Hepatocyte (in vitro differentiated cells): ENCODE measurements at regions not wholly inside any gene's neighbourhood (a gene's known extent, or its start where the extent isn't known, plus 50 kb on each side); places are given as distances from the start of the nearest gene placed in this dataset.

ENCODE experiments used
- DNase-seq: peaks from one replicate; pipeline ENCODE4 v3.0.0-alpha.2; 2016; ENCODE audit warnings: low spot score
- H2AFZ ChIP-seq: fragments of 200-600 bp; sonication (generic); 2 replicates; pipeline ENCODE4 v1.6.0; 2016; ENCODE audit warnings: antibody characterized with exemption, mild to moderate bottlenecking
- H3K27ac ChIP-seq: fragments of 200-600 bp; sonication (generic); 2 replicates; pipeline ENCODE4 v1.5.1; 2016; ENCODE audit warnings: mild to moderate bottlenecking
- H3K27me3 ChIP-seq: fragments of 200-600 bp; sonication (generic); 2 replicates; pipeline ENCODE4 v1.6.1; 2016
- H3K36me3 ChIP-seq: fragments of 200-600 bp; sonication (generic); replicated peaks from 2 replicates; pipeline ENCODE4 v1.5.1; 2016; ENCODE audit warnings: low read depth; ENCODE audit not compliant: insufficient read depth
- H3K4me1 ChIP-seq: fragments of 200-600 bp; sonication (generic); 2 replicates; pipeline ENCODE4 v1.5.1; 2016; ENCODE audit warnings: mild to moderate bottlenecking, moderate library complexity; ENCODE audit not compliant: insufficient read depth
- H3K4me2 ChIP-seq: fragments of 200-600 bp; sonication (generic); 2 replicates; pipeline ENCODE4 v1.6.0; 2016
- H3K4me3 ChIP-seq: fragments of 200-600 bp; sonication (generic); 2 replicates; pipeline ENCODE4 v1.5.1; 2016; ENCODE audit warnings: mild to moderate bottlenecking
- H3K79me2 ChIP-seq: fragments of 200-600 bp; sonication (generic); 2 replicates; pipeline ENCODE4 v1.6.0; 2017; ENCODE audit warnings: mild to moderate bottlenecking
- H3K9me2 ChIP-seq: fragments of 200-600 bp; sonication (generic); replicated peaks from 2 replicates; pipeline ENCODE4 v1.6.0; 2017; ENCODE audit warnings: mild to moderate bottlenecking; ENCODE audit not compliant: insufficient read depth
- H3K9me3 ChIP-seq: fragments of 200-600 bp; sonication (generic); 2 replicates; pipeline ENCODE4 v1.5.1; 2016; ENCODE audit warnings: low read depth, mild to moderate bottlenecking
- H4K20me1 ChIP-seq: fragments of 200-600 bp; sonication (generic); 2 replicates; pipeline ENCODE4 v1.6.0; 2016; ENCODE audit warnings: mild to moderate bottlenecking; ENCODE audit not compliant: insufficient read depth, poor library complexity, severe bottlenecking
- EZH2 ChIP-seq: fragments of 200-600 bp; sonication (generic); IDR thresholded peaks from 2 replicates; pipeline ENCODE4 v1.6.1; 2016; ENCODE audit warnings: antibody characterized with exemption, mild to moderate bottlenecking, borderline replicate concordance
- EZH2phosphoT487 ChIP-seq: fragments of 200-600 bp; sonication (generic); IDR thresholded peaks from one replicate; pipeline ENCODE4 v1.6.1; 2018; ENCODE audit warnings: antibody characterized with exemption, mild to moderate bottlenecking, low read depth, moderate library complexity; ENCODE audit not compliant: unreplicated experiment, severe bottlenecking
- WGBS: methylation state at CpG from one replicate; pipeline ENCODE4 v1.1.6; 2016; ENCODE audit warnings: low lambda C conversion rate; ENCODE audit errors: missing lambda C conversion rate; 5-methylcytosine and 5-hydroxymethylcytosine counted together
- TF ChIP-seq, protein P1 (sequence below): fragments of 200-600 bp; sonication (generic); IDR thresholded peaks from 2 replicates; pipeline ENCODE4 v1.5.1; 2016; ENCODE audit warnings: antibody characterized with exemption, mild to moderate bottlenecking; ENCODE audit not compliant: poor library complexity

DNA sequence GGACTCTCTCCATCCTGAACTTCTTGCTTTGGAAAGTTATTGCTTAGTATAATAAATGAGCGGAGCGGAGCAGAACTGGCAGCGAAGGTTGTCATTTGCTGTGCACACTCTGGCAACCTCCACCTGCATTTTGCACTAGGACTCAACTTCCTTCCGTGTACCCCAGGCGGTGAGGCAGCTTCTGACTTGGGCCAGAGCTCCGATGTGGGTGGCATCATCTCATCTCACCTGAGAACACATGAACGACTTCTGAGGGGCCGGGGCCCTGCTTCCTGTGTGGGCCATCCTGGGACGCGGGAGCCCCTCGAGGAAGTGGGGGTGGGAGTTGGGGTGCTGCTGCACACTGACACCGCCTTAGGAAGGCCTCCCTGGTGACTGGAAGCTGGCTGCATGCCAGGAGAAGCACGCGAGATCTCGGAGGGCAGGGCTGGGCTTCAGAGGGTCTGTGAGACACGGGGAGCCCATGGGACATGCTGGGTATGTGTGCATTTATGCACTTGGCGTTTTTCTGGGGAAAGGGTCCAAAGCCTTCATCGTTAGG is 56.5 kb upstream of the COL5A1 start:
- Histone ChIP-seq H4K20me1 (no peaks in the 10 kb centered on the region), H3K4me1 (peaks cover under 1% of the 10 kb centered on the region), H3K4me2 (no peak overlapping the region), H3K36me3 (no peaks in the 10 kb centered on the region), H3K79me2 (no peaks in the 10 kb centered on the region), H3K9me3 (peaks cover 3% of the 10 kb centered on the region), H2AFZ (no peak overlapping the region), H3K9me2 (no peaks in the 10 kb centered on the region), H3K27ac (no peak overlapping the region), H3K27me3 (no peaks in the 10 kb centered on the region), H3K4me3 (no peak overlapping the region)
- TF ChIP-seq, protein P1, sequence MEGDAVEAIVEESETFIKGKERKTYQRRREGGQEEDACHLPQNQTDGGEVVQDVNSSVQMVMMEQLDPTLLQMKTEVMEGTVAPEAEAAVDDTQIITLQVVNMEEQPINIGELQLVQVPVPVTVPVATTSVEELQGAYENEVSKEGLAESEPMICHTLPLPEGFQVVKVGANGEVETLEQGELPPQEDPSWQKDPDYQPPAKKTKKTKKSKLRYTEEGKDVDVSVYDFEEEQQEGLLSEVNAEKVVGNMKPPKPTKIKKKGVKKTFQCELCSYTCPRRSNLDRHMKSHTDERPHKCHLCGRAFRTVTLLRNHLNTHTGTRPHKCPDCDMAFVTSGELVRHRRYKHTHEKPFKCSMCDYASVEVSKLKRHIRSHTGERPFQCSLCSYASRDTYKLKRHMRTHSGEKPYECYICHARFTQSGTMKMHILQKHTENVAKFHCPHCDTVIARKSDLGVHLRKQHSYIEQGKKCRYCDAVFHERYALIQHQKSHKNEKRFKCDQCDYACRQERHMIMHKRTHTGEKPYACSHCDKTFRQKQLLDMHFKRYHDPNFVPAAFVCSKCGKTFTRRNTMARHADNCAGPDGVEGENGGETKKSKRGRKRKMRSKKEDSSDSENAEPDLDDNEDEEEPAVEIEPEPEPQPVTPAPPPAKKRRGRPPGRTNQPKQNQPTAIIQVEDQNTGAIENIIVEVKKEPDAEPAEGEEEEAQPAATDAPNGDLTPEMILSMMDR = no peak
- no peak for TF ChIP-seq EZH2phosphoT487
- TF ChIP-seq EZH2 = no peak
- WGBS = 77% methylated on average over 18 of the region's 18 CpGs
- DNase-seq = no peak

DNA sequence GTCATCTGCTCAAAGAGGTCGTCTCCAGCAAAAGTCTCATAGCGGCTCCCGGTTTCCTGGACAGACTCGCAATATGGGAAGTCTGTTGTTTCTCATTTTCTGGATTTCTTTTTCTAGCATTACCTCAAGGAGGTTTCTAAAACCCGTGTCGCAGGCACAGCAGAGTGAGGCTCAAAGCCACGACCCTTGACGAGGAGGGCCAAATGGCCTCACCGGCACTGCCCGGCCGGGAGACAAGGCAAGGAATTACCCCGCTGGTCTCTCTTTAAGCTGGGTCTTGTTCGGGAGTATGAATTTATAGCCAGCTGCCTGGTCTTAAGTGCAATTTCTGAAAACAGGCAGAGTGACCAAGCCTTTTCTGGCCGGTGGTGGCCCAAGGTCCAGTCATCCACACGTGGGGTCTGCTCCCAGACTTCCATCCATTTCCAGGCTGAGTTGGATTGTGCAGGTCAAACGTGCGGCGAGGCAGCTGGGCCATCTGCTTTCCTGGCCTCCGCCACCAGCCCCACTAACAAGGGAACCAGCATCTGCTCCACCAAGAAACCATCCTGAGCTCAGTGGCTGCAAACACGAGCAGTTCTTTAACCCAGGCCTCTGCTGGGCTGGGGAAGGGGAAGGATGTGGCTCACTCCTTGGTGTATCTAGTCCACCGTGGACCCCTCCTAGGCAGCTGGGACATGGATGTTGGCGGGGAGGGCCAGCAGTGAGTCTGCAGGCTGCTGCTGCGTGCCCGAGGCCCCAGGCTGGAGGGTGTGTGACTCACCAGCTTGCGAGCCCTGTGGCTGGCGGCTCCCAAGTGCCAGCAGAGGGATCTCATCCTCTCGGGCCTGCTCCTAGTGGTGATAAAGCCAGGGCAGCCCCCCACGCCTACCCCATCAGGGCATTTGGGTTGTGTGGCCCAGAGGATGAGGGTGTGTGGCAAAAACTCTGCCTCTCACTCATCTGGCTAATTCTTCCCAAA is 55.6 kb upstream of the COL5A1 start:
- Histone ChIP-seq H3K79me2 (no peaks in the 10 kb centered on the region), H3K27me3 (no peaks in the 10 kb centered on the region), H2AFZ (no peak overlapping the region), H3K9me2 (no peaks in the 10 kb centered on the region), H3K4me1 (peaks cover 10% of the 10 kb centered on the region), H3K9me3 (no peaks in the 10 kb centered on the region), H3K27ac (no peak overlapping the region), H3K4me3 (no peak overlapping the region), H3K4me2 (no peak overlapping the region), H4K20me1 (no peaks in the 10 kb centered on the region), H3K36me3 (no peaks in the 10 kb centered on the region)
- TF ChIP-seq EZH2phosphoT487 = no peak
- TF ChIP-seq, protein P1 = no peak
- WGBS = 80% methylated on average over 28 of the region's 28 CpGs
- no peak for DNase-seq

DNA sequence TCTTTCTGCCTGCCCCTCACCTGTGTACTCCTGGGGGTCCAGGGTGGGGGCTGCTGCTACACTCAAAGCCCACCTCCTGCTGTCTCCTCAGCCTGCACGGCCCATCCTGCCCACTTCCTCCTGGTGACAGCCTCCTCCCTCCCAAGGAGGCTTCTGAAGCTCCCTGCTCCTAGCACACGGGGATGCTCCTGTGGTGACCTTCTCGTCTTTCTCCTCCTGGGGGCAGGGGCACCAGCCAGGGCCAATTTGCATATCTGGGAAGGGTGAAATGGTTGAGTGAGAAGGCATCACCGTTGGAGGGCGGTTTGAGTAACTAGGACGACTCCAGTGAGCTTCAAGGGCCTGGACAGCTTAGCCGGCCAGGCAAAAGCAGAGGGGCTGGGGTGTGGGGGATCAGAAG is 51.9 kb upstream of the COL5A1 start:
- no peak for DNase-seq
- WGBS = 69% methylated on average over 7 of the region's 7 CpGs
- no peak overlapping the region for H2AFZ ChIP-seq
- peaks cover 28% of the 10 kb centered on the region for H3K4me1 ChIP-seq
- no peak overlapping the region for H3K4me3 ChIP-seq
- no peaks in the 10 kb centered on the region for H3K79me2 ChIP-seq
- H3K9me3 ChIP-seq = no peaks in the 10 kb centered on the region
- H4K20me1 ChIP-seq = no peaks in the 10 kb centered on the region
- no peaks in the 10 kb centered on the region for H3K36me3 ChIP-seq
- TF ChIP-seq, protein P1 = no peak
- TF ChIP-seq EZH2 (no peak), EZH2phosphoT487 (no peak)
- no peak overlapping the region for H3K27ac ChIP-seq
- no peaks in the 10 kb centered on the region for H3K27me3 ChIP-seq
- no peaks in the 10 kb centered on the region for H3K9me2 ChIP-seq
- H3K4me2 ChIP-seq = no peak overlapping the region
